ENCODE measurements at regions not wholly inside any gene's neighbourhood (a gene's known extent, or its start where the extent isn't known, plus 50 kb on each side); places are given as distances from the start of the nearest gene placed in this dataset.
"Not testable (repeated sequence)": the region's sequence is repeated elsewhere in the genome, so short reads cannot be mapped to it uniquely, and the experiment has no call there.

DNA sequence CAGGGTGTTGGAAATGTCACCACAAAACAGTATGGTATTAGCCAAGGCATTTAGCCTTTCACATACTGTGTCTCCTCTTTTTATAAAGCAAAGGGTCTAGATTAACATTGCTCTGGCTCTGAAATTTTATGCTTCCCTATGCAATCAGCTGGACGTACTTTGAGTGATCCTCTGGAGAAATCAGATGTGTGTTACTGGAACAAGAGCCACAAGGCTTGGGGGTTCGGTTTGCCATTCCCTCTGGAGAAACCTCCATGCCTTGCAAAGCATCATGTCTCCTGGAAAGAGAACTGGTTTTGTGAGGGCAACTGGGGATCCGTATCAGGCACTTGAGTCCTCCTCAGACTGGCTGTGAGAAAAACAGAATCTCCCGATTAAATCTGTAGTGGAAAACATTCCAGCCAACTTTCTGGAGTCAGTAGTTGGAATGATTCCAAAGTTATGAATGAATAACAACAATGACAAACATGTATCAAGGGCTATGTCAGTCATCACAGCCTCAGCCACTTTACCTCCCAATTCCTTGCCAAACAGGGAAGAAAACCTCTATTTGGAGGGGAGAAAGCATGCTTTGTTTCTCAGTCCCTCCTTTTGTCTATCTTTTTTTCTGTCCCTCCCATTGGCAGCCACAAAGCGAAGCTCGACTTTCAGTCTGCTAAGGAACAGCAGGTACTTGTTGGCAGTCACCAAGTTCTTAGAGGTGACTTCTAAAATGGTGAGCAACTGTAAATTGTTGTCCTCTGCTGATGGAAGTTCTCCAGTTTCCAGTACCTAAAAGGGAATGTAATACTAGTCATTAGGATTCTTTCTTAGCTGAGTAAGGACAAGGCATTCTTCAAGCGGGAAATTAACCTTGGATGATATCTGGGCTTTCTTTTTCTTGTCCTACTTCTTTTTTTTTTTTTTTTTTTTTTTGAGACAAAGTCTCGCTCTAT lies 864.8 kb upstream of the AUTS2 start:
- DNase-seq, result no peak

DNA sequence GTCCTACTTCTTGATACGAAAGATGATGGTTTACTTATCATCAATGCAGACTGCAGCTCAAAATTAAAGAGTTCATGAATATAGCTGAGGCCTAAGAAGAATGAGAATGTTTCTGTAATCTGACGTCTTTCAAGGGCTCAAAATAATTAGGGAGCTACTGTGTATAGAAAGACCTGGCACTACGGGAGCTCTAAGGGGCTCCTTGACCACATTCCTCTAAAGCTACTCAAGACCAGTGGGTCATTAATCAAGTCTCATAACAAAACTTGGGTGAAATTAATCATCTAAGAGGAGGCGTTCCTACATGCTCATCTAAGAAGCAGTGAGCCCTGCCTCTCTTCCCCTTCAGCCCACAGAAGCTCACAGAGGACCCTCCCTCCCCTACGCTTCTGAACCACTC lies 863.8 kb upstream of the AUTS2 start:
- DNase-seq, result no peak

DNA sequence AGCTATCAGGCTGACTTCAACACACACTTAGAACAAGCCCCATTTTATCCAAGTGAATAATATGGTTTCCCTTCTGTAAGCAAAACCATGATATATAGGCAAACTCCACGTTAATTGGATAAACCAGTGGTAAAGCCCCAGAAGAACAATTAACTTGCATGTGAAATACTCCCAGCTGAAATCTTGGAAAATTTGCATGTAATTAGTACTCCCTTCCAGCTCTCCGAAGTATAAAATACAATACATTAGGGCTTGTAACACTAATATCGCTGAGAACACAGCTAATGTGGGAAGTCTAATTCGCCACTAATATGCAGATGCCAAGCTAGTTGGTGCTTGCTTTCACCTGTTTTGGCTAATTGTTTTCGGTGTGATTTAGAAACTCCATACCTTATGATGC lies 859.0 kb upstream of the AUTS2 start:
- DNase-seq, result no peak

DNA sequence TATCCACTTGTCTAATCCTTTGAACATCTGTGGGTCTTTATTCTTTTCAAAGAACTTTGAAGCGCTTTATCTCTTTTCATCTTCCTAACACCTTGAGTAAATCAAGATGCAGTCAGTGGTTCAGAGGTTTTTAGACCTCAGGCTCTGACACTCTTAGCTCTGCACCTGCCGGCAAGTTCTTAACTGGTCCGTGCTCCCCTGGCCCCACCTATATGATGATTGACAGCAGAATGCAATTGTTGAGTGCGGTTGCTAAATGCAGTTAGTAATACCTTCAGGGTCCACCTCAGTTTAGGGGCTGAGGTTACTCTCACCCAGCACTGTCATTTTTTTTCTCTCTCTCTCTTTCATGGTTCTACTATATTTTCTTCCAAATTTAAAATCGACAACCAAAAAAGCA lies 854.2 kb upstream of the AUTS2 start:
- DNase-seq, result no peak

DNA sequence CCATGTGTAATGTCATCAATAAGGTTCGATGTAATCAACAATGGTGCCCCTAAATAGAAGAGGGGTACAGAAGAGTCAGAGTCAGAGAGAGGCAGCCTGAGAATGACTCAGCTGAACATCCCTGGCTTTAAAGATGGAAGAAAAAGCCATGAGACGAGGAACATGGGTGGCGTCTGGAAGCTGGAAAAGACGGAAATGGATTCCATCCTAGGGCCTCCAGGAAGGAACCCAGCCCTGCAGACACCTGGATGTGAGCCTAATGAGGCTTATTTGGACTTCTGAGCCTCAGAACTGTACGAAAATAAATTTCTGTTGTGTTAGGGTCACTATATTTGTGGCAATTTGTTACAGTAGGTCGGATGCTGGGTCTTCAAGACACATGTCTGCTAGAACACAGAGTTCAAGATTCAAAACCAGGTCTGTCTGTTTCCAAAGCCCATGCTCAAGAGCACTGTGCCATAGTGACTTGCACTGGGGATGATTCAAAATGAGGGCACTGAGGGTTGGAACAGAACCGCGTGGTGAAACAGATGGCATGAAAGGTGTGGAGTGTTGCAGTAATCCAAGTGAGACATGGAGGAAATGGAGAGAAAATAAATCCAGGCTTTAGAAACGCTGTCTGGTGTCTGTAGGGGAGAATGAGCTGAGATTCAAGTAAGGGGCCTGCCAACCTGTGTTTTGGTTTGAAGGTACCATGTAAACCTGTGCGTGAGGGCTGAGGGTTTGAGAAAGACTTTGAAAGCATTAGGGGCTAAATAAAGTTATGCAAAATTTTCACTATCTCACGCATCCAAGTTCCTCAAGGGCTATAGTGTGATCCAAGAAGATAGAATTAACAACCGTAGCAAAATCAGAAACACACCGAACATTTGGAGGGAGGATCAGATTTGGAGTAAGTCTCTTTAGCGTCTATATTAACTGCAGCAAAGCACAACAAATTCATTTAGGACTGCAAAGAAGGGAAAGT lies 849.1 kb upstream of the AUTS2 start:
- DNase-seq, result no peak

DNA sequence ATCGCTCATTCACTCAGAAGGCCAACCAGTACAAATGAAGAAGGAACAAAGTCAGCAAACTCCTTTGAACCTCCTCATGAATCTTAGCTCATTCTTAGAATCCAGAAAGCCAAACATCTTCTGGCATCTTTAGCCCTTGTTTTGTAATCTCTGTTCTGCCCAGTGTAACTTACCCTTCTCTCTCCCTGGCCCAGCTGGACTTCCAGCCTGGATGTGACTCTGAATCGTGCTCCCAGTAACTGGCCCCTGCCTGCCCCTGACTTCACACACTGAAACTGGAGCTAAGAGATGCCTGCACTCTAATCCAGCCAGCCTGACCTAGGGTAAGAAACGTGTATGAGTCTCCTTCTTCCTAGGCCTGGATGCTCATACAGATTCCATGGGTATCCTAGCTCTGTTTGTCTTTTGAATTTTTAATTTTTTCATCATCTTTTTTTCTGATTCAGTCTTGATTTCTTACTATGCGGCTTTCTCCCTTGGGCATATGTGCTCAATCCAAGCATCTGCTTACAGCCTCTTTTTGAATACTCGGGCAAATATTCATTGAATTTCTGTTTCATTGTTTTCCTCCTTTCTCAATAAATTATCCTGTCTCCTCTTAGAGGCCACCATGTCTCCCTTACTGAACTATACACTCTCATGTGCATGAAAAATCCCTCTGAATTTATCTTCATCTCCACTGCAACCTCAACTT lies 845.6 kb upstream of the AUTS2 start:
- DNase-seq, result no peak

DNA sequence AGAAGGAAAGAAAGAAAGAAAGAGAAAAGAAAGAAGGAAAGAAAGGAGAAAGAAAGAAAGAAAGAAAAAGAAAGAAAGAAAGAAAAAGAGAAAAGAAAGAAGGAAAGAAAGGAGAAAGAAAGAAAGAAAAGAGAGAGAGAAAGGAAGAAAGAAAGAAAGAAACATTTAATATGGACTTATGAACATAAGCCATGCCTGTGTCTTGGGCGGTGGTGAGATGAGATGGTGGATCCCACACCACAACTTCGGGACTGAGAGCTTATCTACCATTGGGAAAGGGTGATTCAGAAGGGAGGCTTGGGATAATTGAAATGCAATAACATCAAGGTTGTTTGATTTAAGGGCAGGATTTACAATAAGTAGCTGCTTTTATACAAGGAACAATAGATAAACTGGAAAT lies 843.9 kb upstream of the AUTS2 start:
- no peak for DNase-seq

DNA sequence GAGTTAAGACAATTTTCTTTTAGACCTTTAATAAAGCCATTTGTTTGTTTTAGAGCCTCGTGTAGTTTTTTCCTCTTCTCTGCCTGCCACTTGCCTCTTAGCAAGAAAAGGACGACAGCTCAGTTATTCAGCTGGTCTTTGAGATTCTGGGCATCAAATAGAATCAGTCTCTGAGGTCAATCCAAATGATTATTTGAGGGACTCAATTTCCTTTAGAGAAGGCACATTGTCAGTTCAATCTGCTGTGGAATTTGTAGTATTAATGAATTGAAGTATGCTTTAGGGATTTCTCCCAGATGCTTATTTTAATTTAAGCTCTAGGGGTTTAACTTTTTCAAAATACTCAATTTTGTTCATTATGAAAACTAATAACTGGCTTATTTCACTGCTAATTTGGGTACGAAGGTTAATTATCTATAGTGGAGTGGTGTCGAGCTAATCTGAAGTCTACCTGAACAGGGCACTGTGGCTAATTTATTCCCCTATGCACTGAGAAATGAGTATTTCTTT lies 841.2 kb upstream of the AUTS2 start:
- no peak for DNase-seq

DNA sequence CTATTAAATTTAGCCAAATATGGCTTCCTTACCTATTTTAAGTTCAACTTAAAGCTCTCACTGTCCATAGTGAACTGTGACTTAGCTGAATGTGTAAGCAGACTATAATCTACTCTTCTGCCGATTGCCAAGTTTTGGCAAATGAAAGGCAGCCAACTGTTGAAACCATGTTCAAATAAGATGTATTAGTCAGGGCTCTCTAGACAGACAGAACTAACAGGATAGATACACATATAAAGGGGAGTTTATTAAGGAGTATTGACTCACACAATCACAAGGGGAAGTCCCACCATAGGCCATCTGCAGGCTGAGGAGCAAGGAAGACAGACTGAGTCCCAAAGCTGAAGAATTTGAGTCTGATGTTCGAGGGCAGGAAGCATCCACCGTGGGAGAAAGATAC lies 837.7 kb upstream of the AUTS2 start:
- DNase-seq, result no peak

DNA sequence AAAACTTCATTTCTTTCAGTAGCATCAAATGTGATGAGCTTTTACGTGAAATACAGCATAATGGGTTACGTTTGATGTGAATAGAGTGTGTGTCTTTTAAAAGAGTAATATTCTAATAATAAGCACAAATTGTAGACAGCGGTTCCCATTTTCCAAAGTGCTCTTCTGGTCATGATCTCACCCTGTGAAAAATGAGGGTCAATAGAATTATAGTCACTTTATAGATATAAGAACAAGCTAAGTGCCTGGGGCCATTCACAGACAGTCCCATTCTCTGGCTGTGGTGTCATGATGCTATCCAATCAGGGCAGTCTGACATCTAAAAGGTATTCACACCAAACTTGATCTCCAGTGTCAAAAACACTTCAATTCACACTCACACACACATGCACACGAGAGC lies 830.8 kb upstream of the AUTS2 start:
- no peak for DNase-seq

DNA sequence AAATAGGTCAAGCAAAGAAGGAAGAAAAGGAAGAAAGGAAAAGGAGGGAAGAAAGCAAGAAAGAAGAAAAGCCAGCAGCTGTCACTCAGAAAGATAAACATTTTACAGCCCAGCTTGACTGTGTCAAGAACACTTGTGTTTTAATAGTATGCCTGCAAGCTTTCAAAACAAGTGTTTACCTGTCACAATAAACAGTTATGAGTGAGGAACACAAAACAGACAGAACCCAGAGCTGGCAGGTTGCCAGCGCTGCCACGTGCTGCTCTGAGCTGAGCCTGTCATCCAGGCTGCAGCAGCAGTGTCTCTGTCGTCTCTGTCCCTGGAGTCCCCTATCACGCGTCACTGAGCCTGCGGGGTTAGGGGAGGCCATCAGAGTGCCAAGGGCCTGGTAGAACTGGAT lies 827.6 kb upstream of the AUTS2 start:
- no peak for DNase-seq

DNA sequence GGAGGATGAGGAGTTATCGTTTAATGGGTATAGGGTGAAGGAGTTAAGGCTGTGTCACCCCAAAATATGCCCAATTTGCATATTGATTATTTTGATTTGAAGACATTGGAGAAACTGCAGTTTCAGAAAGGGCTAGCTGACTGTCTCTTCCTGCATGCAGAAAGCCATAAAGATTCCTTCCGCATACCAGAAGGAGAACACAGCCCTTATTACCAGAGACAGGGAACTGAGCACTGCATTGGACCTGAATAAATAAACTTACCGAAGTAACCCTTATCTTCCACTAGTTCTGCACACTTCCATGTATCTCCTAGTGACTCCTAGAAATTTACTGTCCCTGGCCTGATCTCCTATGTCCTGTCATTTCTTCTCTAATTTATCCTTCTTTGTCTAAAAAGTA lies 821.9 kb upstream of the AUTS2 start:
- no peak for DNase-seq

DNA sequence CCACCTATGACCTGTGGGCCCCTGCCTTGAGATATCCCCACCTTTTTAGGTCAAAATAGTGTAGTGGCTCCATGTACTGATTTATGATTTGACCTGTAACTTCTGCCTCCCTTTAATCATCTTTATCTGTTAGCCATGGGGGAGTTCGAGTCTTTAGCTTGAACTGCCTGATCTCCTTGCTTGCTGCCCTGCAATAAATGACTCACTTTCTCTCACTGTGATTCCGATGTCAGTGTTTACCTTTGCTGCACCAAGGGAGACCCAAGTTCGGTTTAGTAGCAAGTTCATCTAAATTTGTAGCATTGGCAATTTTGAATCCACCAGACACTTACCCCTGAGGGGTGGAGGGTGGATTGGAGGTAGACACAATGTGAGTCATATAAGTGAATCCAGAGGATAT lies 814.6 kb upstream of the AUTS2 start:
- DNase-seq, result no peak

DNA sequence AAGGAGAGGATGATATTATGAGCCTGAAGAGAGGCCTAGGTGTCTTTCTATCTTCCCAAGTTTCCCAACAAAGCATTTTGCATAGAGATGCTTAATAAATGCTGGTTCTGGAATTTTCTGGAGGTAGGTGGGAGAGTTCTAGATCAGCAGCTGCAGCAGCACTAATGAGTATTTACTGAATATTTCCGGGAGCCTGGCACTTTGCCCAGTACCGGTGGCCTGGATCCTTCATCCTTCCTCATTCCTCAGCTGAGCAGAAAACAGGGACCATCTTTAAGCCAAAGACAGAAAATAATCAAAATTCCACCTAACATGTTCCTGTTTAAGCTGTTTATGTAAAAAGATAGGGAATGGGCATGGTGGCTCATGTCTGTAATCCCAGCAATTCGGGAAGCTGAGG lies 813.2 kb upstream of the AUTS2 start:
- DNase-seq, result no peak

DNA sequence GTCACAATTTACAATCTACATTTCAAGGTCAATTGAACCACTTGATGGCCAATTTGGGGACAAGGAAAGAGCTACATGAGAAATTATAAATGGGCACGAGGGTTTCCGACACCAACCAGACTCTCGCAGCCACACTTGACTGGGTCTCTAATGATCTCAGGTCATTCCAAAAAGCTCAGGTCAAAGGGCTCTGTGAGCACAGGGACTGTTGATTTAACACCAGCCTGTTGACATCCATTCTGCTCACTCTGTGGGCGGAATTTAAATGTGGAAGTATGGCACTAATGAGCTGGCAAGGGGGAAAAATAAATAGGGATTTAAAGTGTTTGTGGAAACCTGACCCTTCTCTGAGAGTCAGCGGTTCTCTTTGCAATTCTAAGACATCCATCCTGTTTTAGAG lies 810.7 kb upstream of the AUTS2 start:
- no peak for DNase-seq

DNA sequence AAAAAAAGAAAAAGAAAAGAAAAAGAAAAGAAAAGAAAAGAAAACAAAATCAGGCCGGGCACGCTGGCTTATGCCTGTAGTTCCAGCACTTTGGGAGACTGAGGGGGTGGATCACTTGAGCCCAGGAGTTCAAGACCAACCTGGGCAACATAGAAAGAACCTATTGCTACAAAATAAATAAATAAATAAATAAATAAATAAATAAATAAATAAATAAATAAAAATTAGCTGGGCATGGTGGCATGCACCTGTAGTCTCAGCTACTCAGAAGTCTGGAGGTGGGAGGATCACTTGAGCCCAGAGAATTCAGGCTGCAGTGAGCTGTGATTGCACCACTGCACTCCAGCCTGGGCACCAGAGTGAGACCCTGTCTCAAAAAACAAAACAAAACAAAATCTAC lies 809.7 kb upstream of the AUTS2 start:
- DNase-seq, result not testable (repeated sequence)

DNA sequence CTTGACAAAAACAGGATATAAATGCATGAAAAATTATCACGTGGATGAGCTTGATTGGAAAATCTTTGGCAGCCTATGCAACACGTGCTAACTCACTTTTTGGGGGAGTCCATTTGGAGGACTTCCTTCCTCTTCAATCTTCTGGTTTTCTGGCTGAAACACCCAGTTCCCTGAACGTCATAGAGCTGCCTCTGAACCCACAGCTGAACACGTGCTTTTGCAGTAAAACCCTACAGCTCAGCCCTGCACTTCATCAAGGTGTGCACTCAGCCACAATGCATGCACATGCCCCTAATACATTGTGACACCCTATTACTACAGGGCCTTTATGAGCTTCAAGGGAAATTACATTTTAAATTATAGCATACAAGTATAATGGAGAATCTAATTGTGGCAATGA lies 808.7 kb upstream of the AUTS2 start:
- DNase-seq, result no peak

DNA sequence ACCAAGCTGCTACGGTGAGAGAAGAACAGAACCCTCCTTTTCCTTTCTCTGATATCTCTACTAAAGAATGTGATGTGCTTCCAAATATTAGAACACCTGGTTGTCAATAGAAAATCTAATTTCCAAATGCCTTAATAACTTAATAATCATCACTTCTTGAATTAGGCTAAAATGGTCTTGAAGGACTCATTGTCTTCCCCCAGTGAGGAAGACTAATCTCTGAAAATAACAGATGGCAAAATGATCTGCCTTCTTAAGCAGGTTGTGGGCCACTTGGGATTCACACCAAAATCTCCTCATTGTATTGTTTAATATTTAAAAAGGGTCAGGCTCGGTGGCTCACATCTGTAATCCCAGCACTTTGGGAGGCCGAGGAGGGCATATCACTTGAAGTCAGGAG lies 805.9 kb upstream of the AUTS2 start:
- DNase-seq, result no peak

DNA sequence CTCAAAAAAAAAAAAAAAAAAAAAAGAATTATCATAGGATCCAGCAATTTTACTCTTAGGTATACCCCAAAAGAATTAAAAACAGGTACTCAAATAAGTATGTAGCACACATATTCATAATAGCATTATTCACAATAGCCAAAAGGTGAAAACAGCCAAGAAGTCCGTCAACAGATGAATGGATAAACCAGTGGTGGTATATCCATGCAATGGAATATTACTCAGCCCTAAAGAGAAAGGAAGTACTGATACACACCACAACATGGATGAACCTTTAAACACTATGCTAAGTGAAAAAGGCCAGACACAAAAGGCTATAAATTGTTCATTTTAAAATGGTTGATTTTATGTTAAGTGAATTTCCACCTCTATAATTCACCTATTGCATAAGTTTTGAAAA lies 804.8 kb upstream of the AUTS2 start:
- no peak for DNase-seq

DNA sequence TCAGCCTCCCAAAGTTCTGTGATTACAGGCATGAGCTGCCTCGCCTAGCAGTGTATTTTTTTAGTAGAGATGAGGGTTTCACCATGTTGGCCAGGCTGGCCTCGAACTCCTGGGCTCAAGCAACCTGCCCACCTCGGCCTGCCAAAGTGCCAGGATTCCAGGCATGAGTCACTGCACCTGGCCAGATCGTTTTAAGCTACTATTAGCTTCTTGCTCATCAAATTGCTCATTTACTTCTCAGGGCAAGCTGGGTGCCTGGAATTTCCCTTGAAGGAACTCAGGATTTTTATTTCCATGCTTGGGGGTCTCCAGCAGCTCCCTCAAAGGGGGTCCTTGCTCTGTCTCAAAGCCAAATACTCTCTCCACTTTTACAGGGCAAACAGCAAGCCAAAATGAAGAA lies 798.0 kb upstream of the AUTS2 start:
- DNase-seq, result no peak

DNA sequence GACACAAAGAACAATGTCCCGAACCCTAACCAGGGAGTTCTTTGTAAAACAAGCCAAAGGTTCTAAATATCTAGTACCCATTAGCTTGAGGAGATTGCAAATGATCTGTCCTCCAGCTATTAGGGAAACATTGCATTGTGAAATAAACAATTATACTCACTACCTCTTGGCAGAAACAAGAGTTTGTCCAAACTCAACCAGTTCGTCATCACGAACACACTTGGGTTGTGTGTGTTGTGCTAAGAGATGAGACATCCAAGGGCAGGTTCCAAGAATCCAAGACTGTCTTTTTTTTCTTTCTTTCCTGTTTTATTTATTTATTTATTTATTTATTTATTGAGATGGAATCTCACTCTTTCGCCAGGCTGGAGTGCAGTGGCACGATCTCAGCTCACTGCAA lies 793.1 kb upstream of the AUTS2 start:
- no peak for DNase-seq

DNA sequence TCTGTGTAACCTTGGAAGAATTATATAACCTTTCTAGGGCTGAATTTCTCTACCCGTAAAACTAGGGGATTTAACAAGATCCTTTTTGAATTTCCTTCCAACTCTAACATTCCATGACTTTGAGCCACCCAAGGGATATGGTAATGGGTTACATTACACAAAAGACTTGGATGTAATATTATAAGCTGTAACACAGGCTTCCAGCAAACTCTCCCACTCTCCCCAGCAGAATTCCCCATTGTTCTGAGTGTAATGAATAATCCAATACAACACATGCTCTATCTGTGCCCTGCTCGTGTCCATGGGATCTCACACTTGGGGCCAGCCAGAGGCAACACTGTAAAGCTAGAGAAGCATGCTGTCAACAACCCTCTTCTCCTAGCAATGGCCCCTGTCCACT lies 790.6 kb upstream of the AUTS2 start:
- no peak for DNase-seq

DNA sequence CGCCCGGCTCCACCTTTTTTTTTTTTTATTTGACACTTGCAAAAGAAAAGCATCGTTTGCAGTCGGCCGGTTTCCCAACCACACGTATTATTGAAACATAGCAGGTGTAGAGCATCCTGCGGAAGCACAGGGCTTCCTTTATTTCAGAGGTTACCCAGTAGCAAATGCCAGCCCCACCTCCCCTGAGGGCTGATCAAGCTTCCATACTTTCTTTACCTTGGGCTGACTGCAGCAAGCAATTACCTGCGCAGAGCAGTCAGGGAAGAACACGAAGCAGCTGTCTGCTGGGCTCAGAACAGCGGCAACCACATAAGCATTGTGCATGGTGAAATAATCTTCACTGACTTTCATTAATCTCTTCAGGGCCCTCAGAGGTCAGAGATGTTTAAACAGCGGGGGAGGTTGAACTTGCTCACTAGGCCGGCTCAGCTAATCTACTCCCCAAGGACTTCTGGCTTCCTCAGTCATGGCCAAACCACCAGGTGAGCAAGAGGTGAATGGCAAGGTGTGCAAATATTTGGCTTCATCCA lies 784.7 kb upstream of the AUTS2 start:
- DNase-seq, result no peak
